HPDE6-E6E7 (cell line): ENCODE measurements at regions not wholly inside any gene's neighbourhood (a gene's known extent, or its start where the extent isn't known, plus 50 kb on each side); places are given as distances from the start of the nearest gene placed in this dataset.

Experiments used
- DNase-seq: peaks from one replicate; pipeline ENCODE4 v3.0.0; 2011; ENCODE audit warnings: missing footprints; ENCODE audit errors: extremely low spot score

DNA sequence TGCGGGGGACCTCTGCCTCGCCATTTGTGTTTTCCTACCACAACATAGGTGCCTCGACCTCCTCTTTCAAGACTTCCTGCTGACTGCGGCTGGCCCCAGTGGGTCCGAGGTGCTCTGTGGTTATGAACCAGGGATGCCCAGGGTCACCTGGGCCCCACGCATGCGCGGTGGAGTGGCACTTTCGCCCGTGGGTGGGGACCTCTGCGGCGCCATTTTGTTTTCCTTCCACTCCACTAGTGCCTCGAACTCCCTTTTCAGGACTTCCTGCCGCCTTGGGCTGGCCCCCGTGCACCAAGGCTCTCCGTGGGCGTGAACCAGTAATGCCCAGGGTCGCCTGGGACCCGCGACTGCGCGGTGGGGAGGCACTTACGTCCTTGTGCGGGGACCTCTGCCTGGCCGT, 351.6 kb downstream of the ALG10 start:
- no peak for DNase-seq

DNA sequence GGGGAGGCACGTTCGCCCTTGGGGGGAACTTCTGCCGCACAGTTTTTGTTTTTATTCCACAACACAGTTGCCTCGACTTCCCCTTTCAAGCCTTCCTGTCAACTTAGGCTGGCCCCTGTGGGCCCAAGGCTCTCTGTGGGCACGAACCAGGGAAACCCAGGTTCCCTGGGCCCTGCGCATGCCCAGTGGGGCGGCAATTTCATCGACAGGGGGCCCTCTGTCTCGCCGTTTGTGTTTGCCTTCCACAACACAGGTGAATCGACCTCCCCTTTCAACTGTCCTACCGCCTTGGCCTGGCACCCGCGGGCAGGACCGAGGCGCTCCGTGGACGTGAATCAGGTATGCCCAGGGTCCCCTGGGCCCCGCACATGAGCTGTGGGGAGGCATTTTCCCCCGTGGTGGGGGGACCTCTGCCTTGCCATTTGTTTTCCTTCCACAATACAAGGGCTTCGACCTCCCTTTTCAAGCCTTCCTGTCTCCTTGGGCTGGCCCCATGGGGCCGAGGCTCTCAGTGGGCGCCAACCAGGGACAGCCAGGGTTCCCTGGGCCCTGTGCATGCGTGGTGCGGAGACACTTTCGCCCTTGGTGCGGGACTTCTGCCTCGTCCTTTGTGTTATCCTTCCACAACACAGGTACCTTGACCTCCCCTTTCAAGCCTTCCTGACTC, 354.0 kb downstream of the ALG10 start:
- no peak for DNase-seq

DNA sequence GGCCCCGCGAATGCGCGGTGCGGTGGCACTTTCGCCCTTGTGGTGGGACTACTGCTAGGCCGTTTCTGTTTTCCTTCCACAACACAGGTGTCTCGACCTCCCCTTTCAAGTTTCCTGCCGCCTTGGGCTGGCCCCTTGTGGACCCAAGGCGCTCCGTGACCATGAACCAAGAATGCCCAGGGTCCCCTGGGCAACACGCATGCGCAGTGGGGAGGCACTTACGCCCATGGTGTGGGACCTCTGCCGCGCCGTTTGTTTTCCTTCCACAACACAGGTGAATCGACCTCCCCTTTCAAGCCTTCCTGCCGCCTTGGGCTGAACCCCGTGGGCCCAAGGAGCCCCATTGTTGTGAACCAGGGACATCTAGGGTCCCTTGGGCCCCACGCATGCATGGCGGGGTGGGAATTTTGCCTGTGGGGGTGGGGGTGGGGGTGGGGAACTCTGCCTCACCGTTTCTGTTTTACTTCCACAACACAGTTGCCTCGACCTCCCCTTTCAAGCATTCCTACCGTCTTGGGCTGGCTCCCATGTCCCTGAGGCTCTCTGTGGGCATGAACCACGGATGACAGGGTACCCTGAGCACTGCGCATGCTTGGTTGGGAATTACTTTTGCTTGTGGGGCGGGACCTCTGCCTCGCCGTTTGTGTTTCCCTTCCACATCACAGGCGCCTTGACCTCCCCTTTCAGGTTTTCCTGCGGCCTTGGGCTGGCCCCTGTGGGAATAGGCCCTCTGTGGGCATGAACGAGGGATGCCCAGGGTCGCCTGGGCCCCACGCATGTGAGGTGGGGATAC, 355.1 kb downstream of the ALG10 start:
- no peak for DNase-seq

DNA sequence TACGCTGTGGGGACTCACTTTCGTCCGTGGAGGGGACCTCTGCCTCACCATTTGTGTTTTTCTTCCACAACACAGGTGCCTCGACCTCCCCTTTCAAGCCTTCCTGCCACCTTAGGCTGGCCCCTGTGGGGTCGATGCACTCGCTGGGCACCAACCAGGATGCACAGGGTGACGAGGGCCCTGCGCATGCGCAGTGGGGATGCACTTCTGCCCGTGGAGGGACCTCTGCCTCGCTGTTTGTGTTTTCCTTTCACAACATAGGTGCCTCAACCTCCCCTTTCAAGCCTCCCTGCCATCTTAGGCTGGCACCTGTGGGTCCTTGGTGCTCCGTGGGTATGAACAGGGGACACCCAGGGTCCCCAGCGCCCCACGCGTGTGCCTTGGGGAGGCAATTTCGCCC, 356.8 kb downstream of the ALG10 start:
- no peak for DNase-seq

DNA sequence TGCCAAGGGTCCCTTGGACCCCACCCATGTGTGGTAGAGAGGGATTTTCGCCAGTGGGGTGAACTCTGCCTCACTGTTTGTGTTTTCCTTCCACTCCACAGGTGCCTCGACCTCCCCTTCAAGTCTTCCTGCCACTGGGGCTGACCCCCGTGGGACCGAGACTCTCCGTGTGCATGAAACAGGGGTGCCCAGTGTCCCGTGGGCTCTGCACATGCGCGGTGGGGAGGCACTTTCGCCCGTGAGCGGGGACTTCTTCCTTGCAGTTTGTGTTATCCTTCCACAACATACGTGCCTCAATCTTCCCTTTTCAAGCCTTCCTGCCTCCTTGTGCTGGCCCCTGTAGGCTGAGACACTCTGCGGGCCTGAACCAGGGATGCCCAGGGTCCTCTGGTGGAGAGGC, 362.4 kb downstream of the ALG10 start:
- DNase-seq, result no peak

DNA sequence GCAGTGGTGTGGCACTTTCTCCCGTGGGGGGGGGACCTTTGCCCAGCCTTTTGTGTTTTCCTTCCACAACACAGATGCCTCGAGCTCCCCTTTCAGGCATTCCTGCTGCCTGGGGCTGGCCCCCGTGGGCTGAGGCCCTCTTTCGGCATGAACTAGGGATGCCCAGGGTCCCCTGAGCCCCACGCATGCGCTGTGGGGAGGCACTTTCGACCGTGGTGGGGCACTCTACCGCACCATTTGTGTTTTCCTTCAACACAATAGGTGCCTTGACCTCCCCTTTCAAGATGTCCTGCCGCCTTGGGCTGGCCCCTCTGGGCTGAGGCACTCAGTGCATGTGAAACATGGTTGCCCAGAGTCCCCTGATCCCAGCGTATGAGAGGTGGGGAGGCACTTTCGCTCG, 363.7 kb downstream of the ALG10 start:
- no peak for DNase-seq

DNA sequence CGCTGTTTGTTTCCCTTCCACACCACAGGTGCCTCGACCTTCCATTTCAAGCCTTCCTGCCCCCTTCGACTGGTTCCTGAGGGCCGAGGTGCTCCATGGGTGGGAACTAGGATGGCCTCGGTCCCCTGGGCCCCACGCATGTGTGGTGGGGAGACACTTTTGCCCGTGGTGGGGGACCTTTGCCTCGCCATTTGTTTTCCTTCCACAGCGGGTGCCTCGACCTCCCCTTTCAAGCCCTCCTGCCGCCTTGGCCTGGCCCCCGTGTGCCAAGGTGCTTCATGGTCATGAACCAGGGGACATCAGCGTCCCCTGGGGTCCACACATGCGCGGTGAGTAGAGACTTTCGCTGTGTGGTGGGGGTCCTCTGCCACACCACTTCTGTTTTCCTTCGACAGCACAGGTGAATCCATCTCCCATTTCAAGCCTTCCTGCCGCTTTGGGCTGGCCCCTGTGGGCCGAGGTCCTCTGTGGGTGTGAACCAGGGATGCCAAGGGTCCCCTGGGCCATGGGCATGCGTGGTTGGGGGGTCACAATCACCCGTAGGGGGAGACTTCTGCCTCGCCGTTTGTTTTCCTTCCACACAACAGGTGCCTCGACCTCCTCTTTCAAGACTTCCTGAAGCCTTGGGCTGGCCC, 364.4 kb downstream of the ALG10 start:
- DNase-seq, result no peak

DNA sequence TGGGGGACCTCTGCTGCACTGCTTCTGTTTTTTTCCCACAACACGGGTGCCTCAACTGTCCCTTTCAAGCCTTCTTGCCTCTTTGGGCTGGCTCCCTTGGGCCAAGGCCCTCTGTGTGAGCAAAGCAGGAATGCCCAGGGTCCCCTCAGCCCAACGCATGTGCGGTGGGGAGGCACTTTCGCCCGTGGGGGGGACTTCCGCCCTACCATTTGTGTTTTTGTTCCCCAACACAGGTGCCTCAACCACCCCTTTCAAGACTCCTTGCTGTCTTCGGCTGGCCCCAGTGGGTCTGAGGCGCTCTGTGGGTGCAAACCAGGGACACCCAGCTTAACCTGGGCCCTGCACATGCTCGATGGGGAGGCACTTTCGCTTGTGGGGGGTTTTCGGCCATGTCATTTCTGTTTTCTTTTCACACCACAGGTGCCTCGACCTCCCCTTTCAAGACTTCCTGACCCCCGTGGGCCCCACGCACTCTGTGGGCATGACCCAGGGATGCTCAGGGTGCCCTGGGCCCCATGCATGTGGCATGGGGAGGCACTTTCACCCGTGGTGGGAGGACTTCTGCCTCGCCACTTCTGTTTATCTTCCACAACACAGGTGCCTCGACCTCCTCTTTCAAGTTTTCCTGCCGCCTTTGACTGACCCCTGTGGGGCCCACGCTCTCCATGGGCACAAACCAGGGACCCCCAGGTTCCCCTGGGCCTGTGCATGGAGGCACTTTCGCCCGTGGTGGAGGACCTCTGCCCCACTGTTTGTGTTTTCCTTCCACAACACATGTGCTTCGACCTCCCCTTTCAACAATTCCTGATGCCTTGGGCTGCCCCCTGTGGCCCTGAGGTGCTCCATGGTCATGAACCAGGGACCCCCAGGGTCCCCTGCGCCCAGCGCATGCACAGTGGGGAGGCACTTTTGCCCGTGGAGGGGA, 365.7 kb downstream of the ALG10 start:
- DNase-seq, result no peak

DNA sequence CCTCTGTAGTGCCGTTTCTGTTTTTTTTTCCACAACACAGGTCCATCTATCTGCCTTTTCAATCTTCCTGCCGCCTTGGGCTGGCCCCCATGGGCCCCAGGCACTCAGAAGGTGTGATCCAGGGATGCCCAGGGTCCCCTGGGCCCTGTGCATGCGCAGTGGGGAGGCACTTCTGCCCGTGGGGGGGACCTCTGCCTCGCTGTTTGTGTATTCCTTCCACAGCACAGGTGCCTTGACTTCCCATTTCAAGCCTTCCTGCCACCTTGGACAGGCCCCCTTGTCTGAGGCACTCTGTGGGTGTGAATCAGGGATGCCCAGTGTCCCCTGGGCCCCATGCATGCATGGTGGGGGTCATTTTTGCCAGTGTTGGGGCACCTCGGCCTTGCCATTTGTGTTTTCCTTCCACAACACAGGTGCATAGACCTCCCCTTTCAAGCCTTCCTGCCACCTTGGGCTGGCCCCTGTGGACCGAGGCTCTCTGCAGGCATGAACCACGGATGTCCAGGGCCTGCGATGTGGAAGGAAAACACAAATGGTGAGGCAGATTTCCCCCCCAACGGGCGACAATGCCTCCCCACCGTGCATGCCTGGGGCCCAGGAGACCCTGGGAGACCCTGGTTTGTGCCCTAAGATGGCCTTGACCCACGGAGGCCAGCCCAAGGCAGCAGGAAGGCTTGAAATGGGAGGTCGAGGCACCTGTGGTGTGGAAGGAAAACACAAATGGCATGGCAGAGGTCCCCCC, 366.5 kb downstream of the ALG10 start:
- no peak for DNase-seq

DNA sequence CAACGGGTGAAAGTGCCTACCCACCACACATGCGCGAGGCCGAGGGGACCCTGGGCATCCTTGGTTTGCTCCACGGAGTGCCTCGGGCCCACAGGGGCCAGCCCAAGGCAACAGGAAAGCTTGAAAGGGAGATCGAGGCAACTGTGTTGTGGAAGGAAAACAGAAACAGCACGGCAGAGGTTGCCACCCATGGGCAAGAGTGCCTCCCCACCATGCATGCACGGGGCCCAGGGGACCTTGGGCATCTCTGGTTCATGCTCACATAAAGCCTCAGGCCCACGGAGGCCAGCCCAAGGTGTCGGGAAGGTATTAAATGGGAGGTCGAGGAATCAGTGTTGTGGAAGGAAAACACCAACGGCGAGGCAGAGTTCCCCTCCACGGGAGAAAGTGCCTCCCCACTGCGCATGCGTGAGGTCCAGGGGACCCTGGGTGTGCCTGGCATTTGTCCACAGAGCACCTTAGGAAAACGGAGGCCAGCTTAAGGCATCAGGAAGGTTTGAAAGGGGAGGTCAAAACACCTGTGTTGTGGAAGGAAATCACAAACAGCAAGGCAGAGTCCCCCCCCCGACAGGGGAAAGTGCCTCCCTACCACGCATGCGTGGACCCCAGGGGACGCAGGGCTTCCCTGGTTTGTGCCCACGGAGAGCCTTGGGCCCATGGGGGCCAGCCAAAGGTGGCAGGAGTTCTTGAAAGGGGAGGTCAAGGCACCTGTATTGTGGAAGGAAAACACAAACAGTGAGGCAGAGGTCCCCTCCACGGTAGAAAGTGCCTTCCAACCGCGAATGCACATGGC, 367.3 kb downstream of the ALG10 start:
- no peak for DNase-seq

DNA sequence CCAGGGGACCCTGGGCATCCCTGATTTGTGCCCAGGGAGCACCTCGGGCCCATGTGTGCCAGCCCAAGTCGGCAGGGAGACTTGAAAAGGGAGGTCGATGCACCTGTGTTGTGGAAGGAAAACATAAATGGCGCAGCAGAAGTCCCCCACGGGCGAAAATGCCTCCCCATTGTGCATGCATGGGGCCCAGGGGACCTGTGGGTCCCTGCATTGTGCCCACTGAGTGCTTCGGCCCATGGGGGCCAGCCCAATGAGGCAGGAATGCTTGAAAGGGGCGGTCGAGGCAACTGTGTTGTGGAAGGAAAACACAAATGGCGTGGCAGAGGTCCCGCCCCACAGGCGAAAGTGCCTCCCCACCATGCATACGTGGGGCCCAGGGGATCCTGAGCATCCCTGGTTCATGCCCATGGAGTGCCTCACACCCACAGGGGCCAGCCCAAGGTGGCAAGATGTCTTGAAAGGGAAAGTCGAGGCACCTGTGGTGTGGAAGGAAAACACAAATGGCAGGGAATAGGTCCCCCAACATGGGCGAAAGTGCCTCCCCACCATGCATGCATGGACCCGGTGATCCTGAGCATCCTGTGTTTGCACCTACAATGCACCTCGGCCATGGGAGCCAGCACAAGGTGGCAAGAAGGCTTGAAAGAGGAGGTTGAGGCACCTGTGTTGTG, 368.0 kb downstream of the ALG10 start:
- no peak for DNase-seq

DNA sequence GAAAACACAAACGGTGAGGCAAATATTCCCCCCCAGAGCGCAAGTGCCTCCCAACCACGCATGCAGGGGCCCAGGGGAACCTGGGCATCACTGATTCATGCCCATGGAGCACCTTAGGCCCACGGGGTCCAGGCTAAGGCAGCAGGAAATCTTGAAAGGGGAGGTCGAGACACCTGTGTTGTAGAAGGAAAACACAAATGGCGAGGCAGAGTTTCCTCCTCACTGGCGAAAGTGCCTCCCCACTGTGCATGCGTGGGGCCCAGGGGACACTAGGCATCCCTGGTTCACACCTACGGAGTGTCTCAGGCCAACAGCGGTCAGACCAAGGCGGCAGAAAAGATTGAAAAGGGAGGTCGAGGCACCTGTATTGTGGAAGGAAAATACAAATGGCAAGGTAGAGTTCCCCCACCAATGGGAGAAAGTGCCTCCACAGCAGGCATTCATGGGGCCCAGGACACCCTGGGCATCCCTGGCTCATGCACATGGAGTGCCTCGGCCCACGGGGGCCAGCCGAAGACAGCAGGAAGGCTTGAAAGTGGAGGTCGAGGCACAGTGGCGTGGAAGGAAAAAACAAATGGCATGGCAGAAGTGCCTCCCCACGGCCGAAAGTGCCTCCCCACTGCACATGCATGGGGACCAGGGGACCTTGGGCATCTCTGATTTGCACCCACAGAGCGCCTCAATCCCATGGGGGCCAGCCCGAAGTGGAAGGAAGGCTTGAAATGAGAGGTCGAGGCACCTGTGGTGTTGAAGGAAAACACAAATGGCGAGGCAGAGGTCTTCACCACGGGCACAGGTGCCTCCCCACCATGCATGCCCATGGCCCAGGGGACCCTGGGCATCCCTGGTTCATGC, 368.8 kb downstream of the ALG10 start:
- no peak for DNase-seq

DNA sequence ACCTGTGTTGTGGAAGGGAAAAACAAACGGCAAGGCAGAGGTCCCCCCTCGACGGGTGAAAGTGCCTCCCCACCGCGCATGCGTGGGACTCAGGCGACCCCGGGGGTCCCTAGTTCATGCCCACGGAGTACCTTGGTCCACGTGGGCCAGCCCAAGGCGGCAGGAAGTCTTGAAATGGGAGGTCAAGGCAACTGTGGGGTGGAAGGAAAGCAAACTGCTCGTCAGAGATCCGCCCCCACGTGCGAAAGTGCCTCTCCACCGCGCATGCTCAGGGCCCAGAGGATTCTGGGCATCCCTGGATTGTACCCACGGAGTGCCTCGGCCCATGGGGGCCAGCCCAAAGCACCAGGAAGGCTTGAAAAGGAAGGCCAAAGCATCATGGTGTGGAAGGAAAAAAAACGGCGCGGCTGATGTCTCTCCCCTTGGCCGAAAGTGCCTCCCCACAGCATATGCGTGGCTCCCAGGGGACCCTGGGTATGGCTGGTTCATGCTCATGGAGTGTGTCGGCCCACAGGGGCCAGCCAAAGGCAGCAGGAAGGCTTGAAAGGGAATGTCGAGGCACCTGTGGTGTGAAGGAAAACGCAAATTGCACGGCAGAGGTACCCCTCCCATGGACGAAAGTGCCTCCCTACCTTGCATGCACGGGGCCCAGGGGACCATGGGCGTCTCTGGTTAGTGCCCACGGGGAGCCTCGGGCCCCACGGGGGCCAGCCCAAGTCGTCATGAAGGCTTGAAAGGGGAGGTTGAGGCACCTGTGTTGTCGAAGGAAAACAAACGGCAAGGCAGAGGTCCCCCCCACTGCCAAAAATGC, 369.7 kb downstream of the ALG10 start:
- no peak for DNase-seq

DNA sequence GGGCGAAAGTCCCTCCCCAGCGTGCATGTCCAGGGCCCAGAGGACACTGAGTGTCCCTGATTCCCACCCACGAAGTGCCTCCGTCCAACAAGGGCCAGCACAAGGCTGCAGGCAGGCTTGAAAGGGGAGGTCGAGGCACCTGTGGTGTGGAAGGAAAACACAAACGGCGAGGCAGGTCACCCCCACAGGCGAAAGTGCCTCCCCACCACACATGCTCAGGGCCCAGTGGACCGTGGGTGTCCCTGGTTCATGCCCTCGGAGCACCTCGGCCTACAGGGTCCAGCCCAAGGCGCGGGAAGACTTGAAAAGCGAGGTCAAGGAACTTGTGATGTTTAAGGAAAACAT, 370.4 kb downstream of the ALG10 start:
- no peak for DNase-seq

DNA sequence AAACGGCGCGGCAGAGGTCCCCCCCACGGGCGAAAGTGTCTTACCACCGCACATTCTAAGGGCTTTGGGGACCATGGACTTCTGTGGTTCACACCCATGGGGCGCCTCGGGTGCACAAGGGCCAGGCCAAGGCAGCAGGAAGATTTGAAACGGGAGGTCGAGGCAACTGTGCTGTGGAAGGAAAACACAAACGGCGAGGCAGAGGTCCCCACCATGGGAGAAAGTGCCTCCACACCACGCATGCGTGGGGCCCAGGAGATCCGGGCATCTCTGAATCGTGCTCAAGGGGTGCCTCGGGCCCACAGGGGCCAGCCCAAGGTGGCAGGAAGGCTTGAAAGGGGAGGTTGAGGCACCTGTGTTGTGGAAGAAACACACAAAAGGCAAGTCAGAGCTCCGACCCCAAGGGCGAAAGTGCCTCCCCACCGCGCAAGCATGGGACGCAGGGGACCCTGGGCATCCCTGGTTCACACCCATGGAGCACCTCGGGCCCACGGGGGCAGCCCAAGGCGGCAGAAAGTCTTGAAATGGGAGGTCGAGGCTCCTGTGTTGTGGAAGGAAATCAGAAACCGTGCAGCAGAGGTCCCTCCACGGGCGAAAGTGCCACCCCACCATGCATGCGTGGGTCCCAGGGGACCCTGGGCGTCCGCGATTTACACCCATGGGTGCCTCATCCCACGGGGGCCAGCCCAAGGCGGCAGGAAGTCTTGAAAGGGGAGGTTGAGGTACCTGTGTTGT, 371.0 kb downstream of the ALG10 start:
- DNase-seq, result no peak

DNA sequence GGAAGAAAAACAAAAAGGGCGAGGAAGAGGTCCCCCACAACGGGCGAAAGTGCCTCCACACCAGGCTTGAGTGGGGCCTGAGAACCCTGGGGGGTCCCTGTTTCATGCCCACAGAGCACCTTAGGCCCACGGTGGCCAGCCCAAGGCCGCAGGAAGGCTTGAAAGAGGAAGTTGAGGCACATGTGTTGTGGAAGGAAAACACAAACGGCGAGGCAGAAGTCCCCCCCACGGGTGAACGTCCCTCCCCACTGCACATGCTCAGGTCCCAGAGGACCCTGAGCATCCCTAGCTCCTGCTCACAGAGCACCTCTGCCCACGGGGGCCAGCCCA, 371.5 kb downstream of the ALG10 start:
- DNase-seq, result no peak

DNA sequence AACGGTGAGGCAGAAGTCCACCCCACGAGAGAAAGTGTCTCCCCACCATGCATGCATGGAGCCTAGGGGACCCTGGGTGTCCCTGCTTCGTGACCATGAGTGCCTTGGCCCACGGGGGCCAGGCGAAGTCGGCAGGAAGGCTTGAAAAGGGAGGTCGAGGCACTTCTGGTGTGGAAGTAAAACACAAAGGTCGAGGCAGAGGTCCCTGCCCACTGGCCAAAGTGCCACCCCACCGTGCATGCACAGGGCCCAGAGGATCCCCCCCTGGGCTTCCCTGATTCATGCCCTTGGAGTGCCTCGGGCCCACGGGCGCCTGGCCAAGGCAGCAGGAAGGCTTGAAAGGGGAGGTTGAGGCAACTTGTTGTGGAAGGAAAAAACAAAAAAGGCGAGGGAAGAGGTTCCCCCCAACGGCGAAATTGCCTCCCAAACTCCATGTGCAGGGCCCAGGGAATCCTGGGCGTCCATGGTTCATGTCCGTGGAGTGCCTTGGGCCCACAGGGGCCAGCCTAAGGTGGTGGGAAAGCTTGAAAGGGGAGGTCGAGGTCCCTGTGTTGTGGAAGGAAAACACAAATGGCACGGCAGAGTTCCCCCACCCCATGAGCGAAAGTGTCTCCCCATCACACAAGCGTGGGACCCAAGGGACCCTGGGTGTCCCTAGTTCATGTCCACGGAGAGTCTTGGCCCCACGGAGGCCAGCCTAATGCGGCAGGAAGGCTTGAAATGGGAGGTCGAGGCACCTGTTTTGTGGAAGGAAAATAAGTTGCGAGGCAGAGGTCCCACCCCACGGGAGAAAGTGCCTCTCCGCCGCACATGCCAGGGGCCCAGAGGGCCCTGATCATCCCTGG, 372.1 kb downstream of the ALG10 start:
- DNase-seq, result no peak
